ENCODE measurements at regions not wholly inside any gene's neighbourhood (a gene's known extent, or its start where the extent isn't known, plus 50 kb on each side); places are given as distances from the start of the nearest gene placed in this dataset.

GRCh38 chr11:91308069-91308468, 916.5 kb upstream of the FAT3 start:
- no peak for TF ChIP-seq EZH2 (IDR thresholded peaks at IDR 0.05; ENCODE audit: borderline replicate concordance, low read depth, low read length, poor library complexity, severe bottlenecking)
- DNase-seq (ENCODE audit: low spot score): no peak
- no peak overlapping the region for H3K4me3 ChIP-seq (ENCODE audit: low read depth, low read length, poor library complexity, severe bottlenecking)
- no peaks in the 10 kb centered on the region for H3K9me3 ChIP-seq (ENCODE audit: low read depth, low read length, poor library complexity, severe bottlenecking)
- H3K27ac ChIP-seq (ENCODE audit: low read depth, low read length, poor library complexity, severe bottlenecking): no peak overlapping the region
- ChIA-PET POLR2A (ENCODE audit: low non-redundant PET) (no interaction called here), CTCF (no interaction called here)
- no peaks in the 10 kb centered on the region for H3K36me3 ChIP-seq (ENCODE audit: insufficient read depth, low read length, poor library complexity, severe bottlenecking)
- H3K27me3 ChIP-seq (replicated peaks; ENCODE audit: insufficient read depth, low read depth, low read length, poor library complexity): no peaks in the 10 kb centered on the region
- intact Hi-C loops (cut with micrococcal nuclease; ENCODE audit: unreplicated experiment): no loop called here
- no TSS peak for BruUV-seq (replicated peaks)
- H3K4me1 ChIP-seq (ENCODE audit: insufficient read depth, low read length, poor library complexity, severe bottlenecking): no peaks in the 10 kb centered on the region

- BruUV-seq (replicated peaks): no TSS peak
- POLR2A ChIA-PET (ENCODE audit: low non-redundant PET): no interaction called here
- Histone ChIP-seq H3K4me1 (ENCODE audit: insufficient read depth, low read length, poor library complexity, severe bottlenecking) (no peaks in the 10 kb centered on the region), H3K4me3 (ENCODE audit: low read depth, low read length, poor library complexity, severe bottlenecking) (no peak overlapping the region), H3K9me3 (ENCODE audit: low read depth, low read length, poor library complexity, severe bottlenecking) (no peaks in the 10 kb centered on the region), H3K36me3 (ENCODE audit: insufficient read depth, low read length, poor library complexity, severe bottlenecking) (no peaks in the 10 kb centered on the region), H3K27ac (ENCODE audit: low read depth, low read length, poor library complexity, severe bottlenecking) (no peak overlapping the region), H3K27me3 (replicated peaks; ENCODE audit: insufficient read depth, low read depth, low read length, poor library complexity) (no peaks in the 10 kb centered on the region)
- no peak for DNase-seq (ENCODE audit: low spot score)
- no peak for TF ChIP-seq EZH2 (IDR thresholded peaks at IDR 0.05; ENCODE audit: borderline replicate concordance, low read depth, low read length, poor library complexity, severe bottlenecking)
- TF ChIP-seq, protein P1, sequence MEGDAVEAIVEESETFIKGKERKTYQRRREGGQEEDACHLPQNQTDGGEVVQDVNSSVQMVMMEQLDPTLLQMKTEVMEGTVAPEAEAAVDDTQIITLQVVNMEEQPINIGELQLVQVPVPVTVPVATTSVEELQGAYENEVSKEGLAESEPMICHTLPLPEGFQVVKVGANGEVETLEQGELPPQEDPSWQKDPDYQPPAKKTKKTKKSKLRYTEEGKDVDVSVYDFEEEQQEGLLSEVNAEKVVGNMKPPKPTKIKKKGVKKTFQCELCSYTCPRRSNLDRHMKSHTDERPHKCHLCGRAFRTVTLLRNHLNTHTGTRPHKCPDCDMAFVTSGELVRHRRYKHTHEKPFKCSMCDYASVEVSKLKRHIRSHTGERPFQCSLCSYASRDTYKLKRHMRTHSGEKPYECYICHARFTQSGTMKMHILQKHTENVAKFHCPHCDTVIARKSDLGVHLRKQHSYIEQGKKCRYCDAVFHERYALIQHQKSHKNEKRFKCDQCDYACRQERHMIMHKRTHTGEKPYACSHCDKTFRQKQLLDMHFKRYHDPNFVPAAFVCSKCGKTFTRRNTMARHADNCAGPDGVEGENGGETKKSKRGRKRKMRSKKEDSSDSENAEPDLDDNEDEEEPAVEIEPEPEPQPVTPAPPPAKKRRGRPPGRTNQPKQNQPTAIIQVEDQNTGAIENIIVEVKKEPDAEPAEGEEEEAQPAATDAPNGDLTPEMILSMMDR (conservative IDR thresholded peaks at IDR 0.05; ENCODE audit: low read depth, low read length): no peak
- CTCF ChIA-PET: no interaction called here
- intact Hi-C loops (cut with micrococcal nuclease; ENCODE audit: unreplicated experiment): no loop called here
These were observed 919.2 kb upstream of the FAT3 start for GRCh38 chr11:91305402-91305801.

DNA sequence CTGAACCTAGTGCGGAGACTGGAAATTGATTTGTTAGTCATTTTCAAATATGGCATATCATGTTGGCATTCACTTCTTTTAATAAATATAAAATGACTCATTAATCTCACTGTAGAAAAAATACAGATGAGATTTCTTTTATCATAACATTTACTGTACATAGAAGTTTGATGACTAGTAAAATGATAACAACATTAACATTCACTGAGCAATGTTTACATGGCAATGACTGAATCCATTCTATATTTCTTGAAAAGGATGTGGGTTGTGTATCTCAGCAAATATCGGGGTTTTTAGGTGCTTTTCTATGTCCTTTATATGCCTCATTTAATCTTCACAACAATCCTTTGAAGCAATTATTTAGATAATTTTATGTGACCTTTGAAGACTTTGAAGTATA, 920.9 kb upstream of the FAT3 start:
- no peak for DNase-seq (ENCODE audit: low spot score)
- H3K36me3 ChIP-seq (ENCODE audit: insufficient read depth, low read length, poor library complexity, severe bottlenecking): no peaks in the 10 kb centered on the region
- ChIA-PET POLR2A (ENCODE audit: low non-redundant PET) (no interaction called here), CTCF (no interaction called here)
- intact Hi-C loops (cut with micrococcal nuclease; ENCODE audit: unreplicated experiment): no loop called here
- H3K4me1 ChIP-seq (ENCODE audit: insufficient read depth, low read length, poor library complexity, severe bottlenecking): no peaks in the 10 kb centered on the region
- no peak for TF ChIP-seq EZH2 (IDR thresholded peaks at IDR 0.05; ENCODE audit: borderline replicate concordance, low read depth, low read length, poor library complexity, severe bottlenecking)
- TF ChIP-seq, protein P1 (conservative IDR thresholded peaks at IDR 0.05; ENCODE audit: low read depth, low read length): no peak
- no peaks in the 10 kb centered on the region for H3K27me3 ChIP-seq (replicated peaks; ENCODE audit: insufficient read depth, low read depth, low read length, poor library complexity)
- BruUV-seq (replicated peaks): no TSS peak
- no peak overlapping the region for H3K4me3 ChIP-seq (ENCODE audit: low read depth, low read length, poor library complexity, severe bottlenecking)
- H3K9me3 ChIP-seq (ENCODE audit: low read depth, low read length, poor library complexity, severe bottlenecking): no peaks in the 10 kb centered on the region
- H3K27ac ChIP-seq (ENCODE audit: low read depth, low read length, poor library complexity, severe bottlenecking): no peak overlapping the region

GRCh38 chr11:91299980-91300379, 924.6 kb upstream of the FAT3 start:
- intact Hi-C loops (cut with micrococcal nuclease; ENCODE audit: unreplicated experiment): no loop called here
- ChIA-PET CTCF (no interaction called here), POLR2A (ENCODE audit: low non-redundant PET) (no interaction called here)
- no peak for DNase-seq (ENCODE audit: low spot score)
- no peaks in the 10 kb centered on the region for H3K36me3 ChIP-seq (ENCODE audit: insufficient read depth, low read length, poor library complexity, severe bottlenecking)
- no peaks in the 10 kb centered on the region for H3K27me3 ChIP-seq (replicated peaks; ENCODE audit: insufficient read depth, low read depth, low read length, poor library complexity)
- no peaks in the 10 kb centered on the region for H3K9me3 ChIP-seq (ENCODE audit: low read depth, low read length, poor library complexity, severe bottlenecking)
- H3K27ac ChIP-seq (ENCODE audit: low read depth, low read length, poor library complexity, severe bottlenecking): no peak overlapping the region
- H3K4me1 ChIP-seq (ENCODE audit: insufficient read depth, low read length, poor library complexity, severe bottlenecking): no peaks in the 10 kb centered on the region
- H3K4me3 ChIP-seq (ENCODE audit: low read depth, low read length, poor library complexity, severe bottlenecking): no peak overlapping the region
- no peak for TF ChIP-seq EZH2 (IDR thresholded peaks at IDR 0.05; ENCODE audit: borderline replicate concordance, low read depth, low read length, poor library complexity, severe bottlenecking)
- TF ChIP-seq, protein P1 (conservative IDR thresholded peaks at IDR 0.05; ENCODE audit: low read depth, low read length): no peak
- no TSS peak for BruUV-seq (replicated peaks)
